ENCODE measurements at regions not wholly inside any gene's neighbourhood (a gene's known extent, or its start where the extent isn't known, plus 50 kb on each side); places are given as distances from the start of the nearest gene placed in this dataset.

DNA sequence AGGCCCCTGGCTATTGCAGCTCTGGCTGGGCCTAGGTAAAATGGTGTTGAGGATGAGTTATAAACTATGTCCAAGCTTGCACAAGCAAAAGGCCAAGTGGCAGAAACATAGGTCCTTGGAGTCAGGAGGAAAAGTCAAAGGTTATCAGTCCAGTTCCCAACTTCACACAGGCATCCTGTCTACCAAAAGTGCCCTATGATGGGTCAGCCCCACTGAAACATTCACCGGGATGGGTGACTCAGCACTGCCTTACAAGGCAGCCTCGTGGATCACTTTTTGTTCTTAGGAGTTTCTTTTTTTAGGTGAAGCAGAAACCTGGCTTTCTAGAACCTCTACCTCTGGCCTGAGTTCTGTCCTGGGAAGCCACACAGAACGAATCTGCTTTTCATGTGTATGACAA, 158.8 kb upstream of the LYZL2 start:
- CTCF ChIA-PET (ENCODE audit: partially characterized antibody), result interaction anchor here (1.7 kb wide), 1 partner anchor 36 kb away, joined by 3 read pairs; no protein-coding TSS in a partner anchor
- TF ChIP-seq TEAD4 (IDR thresholded peaks at IDR 0.05; ENCODE audit: low read depth, low read length) (no peak), JUN (IDR thresholded peaks at IDR 0.05; ENCODE audit: low read depth, low read length) (no peak), SIRT6 (IDR thresholded peaks at IDR 0.05; ENCODE audit: low read length) (no peak), ATF3 (IDR thresholded peaks at IDR 0.05; ENCODE audit: insufficient read depth, low read depth, low read length) (no peak), TAF7 (optimal IDR thresholded peaks at IDR 0.05; ENCODE audit: borderline replicate concordance, low read depth, low read length) (no peak), NANOG (IDR thresholded peaks at IDR 0.05; ENCODE audit: insufficient read depth, low read depth, low read length, poor library complexity, severe bottlenecking) (no peak), JUND (IDR thresholded peaks at IDR 0.05; ENCODE audit: low read length) (no peak), BACH1 (IDR thresholded peaks at IDR 0.05; ENCODE audit: low read length) (no peak), RFX5 (IDR thresholded peaks at IDR 0.05; ENCODE audit: borderline replicate concordance, low read depth, low read length) (no peak), RAD21 (IDR thresholded peaks at IDR 0.05 in 1 of 2, conservative IDR thresholded peaks at IDR 0.05 in 1 of 2; ENCODE audit: low read depth in 2 of 2, low read length in 2 of 2) (no peak), HDAC6 (IDR thresholded peaks at IDR 0.05; ENCODE audit: low read depth, low read length) (no peak)
- WGBS, 2 experiments (ENCODE audit: extremely low coverage in 1 of 2, insufficient coverage in 1 of 2, insufficient read length in 1 of 2, insufficient replicate concordance in 2 of 2, low coverage in 1 of 2, low lambda C conversion rate in 2 of 2, missing lambda C conversion rate in 1 of 2), result 93% methylated on average over 3 of the region's 3 CpGs; no CpG with 5 or more reads in 1 of the 2 experiments
- no peak overlapping the region for H3K4me3 ChIP-seq (ENCODE audit: extremely low read depth in 1 of 4, insufficient read depth in 2 of 4, low read depth in 3 of 4, low read length in 4 of 4)
- no peak overlapping the region for H4K5ac ChIP-seq (ENCODE audit: insufficient read length, low read depth, low read length)
- H3K14ac ChIP-seq (ENCODE audit: insufficient read length), result no peak overlapping the region
- no peak overlapping the region for H2BK20ac ChIP-seq (ENCODE audit: low read length)
- no peak overlapping the region for H3K23ac ChIP-seq (ENCODE audit: insufficient read length)
- FAIRE-seq (no peak), DNase-seq (ENCODE audit: low read depth in 1 of 2, low spot score in 2 of 2) (no peak)
- H2BK5ac ChIP-seq (ENCODE audit: low read depth, low read length), result no peak overlapping the region
- H3K9ac ChIP-seq (replicated peaks in 1 of 4; ENCODE audit: extremely low read depth in 1 of 4, low read depth in 3 of 4, low read length in 3 of 4), result no peak overlapping the region
- H3K27me3 ChIP-seq (replicated peaks in 1 of 4; ENCODE audit: control insufficient read depth in 3 of 4, extremely low read depth in 1 of 4, insufficient read depth in 3 of 4, low read length in 3 of 4), result peaks cover 0 to 8% (median 6%) of the 10 kb centered on the region in 4 experiments; a peak in 3 of 7 replicates
- H3K79me2 ChIP-seq (ENCODE audit: control insufficient read depth in 1 of 2, insufficient read depth in 2 of 2, low read length in 2 of 2), result no peaks in the 10 kb centered on the region
- no peak overlapping the region for H2BK15ac ChIP-seq (ENCODE audit: low read length)
- no peak overlapping the region for H4K91ac ChIP-seq (replicated peaks; ENCODE audit: insufficient read length, low read length)
- H3K18ac ChIP-seq (ENCODE audit: extremely low read depth, low read length), result no peak overlapping the region
- POLR2A ChIA-PET (ENCODE audit: partially characterized antibody), result no interaction called here
- H3K56ac ChIP-seq (replicated peaks; ENCODE audit: insufficient read length, low read depth, low read length), result no peak overlapping the region
- no peak overlapping the region for H4K8ac ChIP-seq (ENCODE audit: extremely low read depth, insufficient read depth, low read length)
- H2AK5ac ChIP-seq (ENCODE audit: low read depth, low read length), result no peak overlapping the region
- H3K4me2 ChIP-seq (ENCODE audit: insufficient read depth in 1 of 2, low read depth in 2 of 2, low read length in 2 of 2), result no peak overlapping the region
- H2BK120ac ChIP-seq (replicated peaks; ENCODE audit: low read depth, low read length), result no peak overlapping the region
- no peaks in the 10 kb centered on the region for H4K20me1 ChIP-seq (replicated peaks in 1 of 2; ENCODE audit: control insufficient read depth in 1 of 2, insufficient read depth in 2 of 2, low read length in 2 of 2)
- no peaks in the 10 kb centered on the region; the same call in 1 of the 2 replicates for H3K23me2 ChIP-seq (ENCODE audit: low read depth, low read length)
- 0 out of 4 replicates have a peak, but pooled peaks cover 3% of the 10 kb centered on the region in 2 experiments for H3K9me3 ChIP-seq (ENCODE audit: insufficient read depth in 2 of 2, low read depth in 1 of 2, low read length in 1 of 2)
- H2BK12ac ChIP-seq (ENCODE audit: low read depth, low read length), result no peak overlapping the region
- H2AFZ ChIP-seq (ENCODE audit: low read length), result no peak overlapping the region
- H3K4me1 ChIP-seq (replicated peaks in 1 of 4; ENCODE audit: control insufficient read depth in 3 of 4, insufficient read depth in 4 of 4, low read length in 3 of 4), result peaks cover 0 to 6% (median 2%) of the 10 kb centered on the region in 4 experiments; a peak in 2 of 7 replicates
- H3K36me3 ChIP-seq (ENCODE audit: control insufficient read depth in 2 of 4, insufficient read depth in 4 of 4, low read length in 3 of 4), result no peaks in the 10 kb centered on the region
- H3K27ac ChIP-seq (ENCODE audit: low read depth, low read length), result no peak overlapping the region
- no peaks in the 10 kb centered on the region for H3K79me1 ChIP-seq (ENCODE audit: low read depth, low read length)
- H3K4ac ChIP-seq (replicated peaks; ENCODE audit: insufficient read length, low read depth, low read length), result no peak overlapping the region

All from H1 (cell line).